ENCODE measurements at regions not wholly inside any gene's neighbourhood (a gene's known extent, or its start where the extent isn't known, plus 50 kb on each side); places are given as distances from the start of the nearest gene placed in this dataset.

GRCh38 chr2:234806818-234807217, 145.0 kb upstream of the SH3BP4 start:
- TF ChIP-seq, protein P1, sequence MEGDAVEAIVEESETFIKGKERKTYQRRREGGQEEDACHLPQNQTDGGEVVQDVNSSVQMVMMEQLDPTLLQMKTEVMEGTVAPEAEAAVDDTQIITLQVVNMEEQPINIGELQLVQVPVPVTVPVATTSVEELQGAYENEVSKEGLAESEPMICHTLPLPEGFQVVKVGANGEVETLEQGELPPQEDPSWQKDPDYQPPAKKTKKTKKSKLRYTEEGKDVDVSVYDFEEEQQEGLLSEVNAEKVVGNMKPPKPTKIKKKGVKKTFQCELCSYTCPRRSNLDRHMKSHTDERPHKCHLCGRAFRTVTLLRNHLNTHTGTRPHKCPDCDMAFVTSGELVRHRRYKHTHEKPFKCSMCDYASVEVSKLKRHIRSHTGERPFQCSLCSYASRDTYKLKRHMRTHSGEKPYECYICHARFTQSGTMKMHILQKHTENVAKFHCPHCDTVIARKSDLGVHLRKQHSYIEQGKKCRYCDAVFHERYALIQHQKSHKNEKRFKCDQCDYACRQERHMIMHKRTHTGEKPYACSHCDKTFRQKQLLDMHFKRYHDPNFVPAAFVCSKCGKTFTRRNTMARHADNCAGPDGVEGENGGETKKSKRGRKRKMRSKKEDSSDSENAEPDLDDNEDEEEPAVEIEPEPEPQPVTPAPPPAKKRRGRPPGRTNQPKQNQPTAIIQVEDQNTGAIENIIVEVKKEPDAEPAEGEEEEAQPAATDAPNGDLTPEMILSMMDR (IDR thresholded peaks at IDR 0.05): no peak
- TF ChIP-seq POLR2A (IDR thresholded peaks at IDR 0.05): no peak
